ENCODE measurements at regions not wholly inside any gene's neighbourhood (a gene's known extent, or its start where the extent isn't known, plus 50 kb on each side); places are given as distances from the start of the nearest gene placed in this dataset.

- TF ChIP-seq CTCF (IDR thresholded peaks at IDR 0.05) (no peak), ZFX (IDR thresholded peaks at IDR 0.05; ENCODE audit: borderline replicate concordance) (no peak)
- no peak overlapping the region for H3K27ac ChIP-seq
These were observed 261.7 kb downstream of the BUD13 start for GRCh38 chr11:116510886-116511650.

- H3K27ac ChIP-seq, result no peak overlapping the region
- TF ChIP-seq CTCF (IDR thresholded peaks at IDR 0.05), result no peak
- TF ChIP-seq ZFX (IDR thresholded peaks at IDR 0.05; ENCODE audit: borderline replicate concordance), result no peak
These were observed 262.6 kb downstream of the BUD13 start for GRCh38 chr11:116510166-116510565.

- TF ChIP-seq CTCF (IDR thresholded peaks at IDR 0.05) (no peak), ZFX (IDR thresholded peaks at IDR 0.05; ENCODE audit: borderline replicate concordance) (no peak)
- H3K27ac ChIP-seq, result no peak overlapping the region
These were observed 263.2 kb downstream of the BUD13 start for GRCh38 chr11:116509551-116509950.

GRCh38 chr11:116507849-116508695 lies 264.7 kb downstream of the BUD13 start:
- no peak for TF ChIP-seq CTCF (IDR thresholded peaks at IDR 0.05)
- no peak for TF ChIP-seq ZFX (IDR thresholded peaks at IDR 0.05; ENCODE audit: borderline replicate concordance)
- no peak overlapping the region for H3K27ac ChIP-seq

- TF ChIP-seq CTCF (IDR thresholded peaks at IDR 0.05) (no peak), ZFX (IDR thresholded peaks at IDR 0.05; ENCODE audit: borderline replicate concordance) (no peak)
- H3K27ac ChIP-seq, result no peak overlapping the region
These were observed 265.8 kb downstream of the BUD13 start for GRCh38 chr11:116507016-116507415.

- TF ChIP-seq CTCF (IDR thresholded peaks at IDR 0.05), result no peak
- no peak for TF ChIP-seq ZFX (IDR thresholded peaks at IDR 0.05; ENCODE audit: borderline replicate concordance)
- H3K27ac ChIP-seq, result no peak overlapping the region
These were observed 266.4 kb downstream of the BUD13 start for GRCh38 chr11:116506263-116506825.

Data from 22Rv1 (cell line).